NOMO-1 treated with dmso at 0.1 percent for 144 hours (cell line): ENCODE measurements at regions not wholly inside any gene's neighbourhood (a gene's known extent, or its start where the extent isn't known, plus 50 kb on each side); places are given as distances from the start of the nearest gene placed in this dataset.

ENCODE experiments used
- DNase-seq: peaks from one replicate; lab custom pipeline; 2025; ENCODE audit not compliant: unreplicated experiment; lab: John Stamatoyannopoulos, UW

GRCh38 chr19:27750391-27751043, 1462.4 kb downstream of the UQCRFS1 start:
- no peak for DNase-seq

- DNase-seq, result no peak
These were observed 1464.3 kb downstream of the UQCRFS1 start for GRCh38 chr19:27748551-27749152.

- no peak for DNase-seq
These were observed 1466.1 kb downstream of the UQCRFS1 start for GRCh38 chr19:27746691-27747380.

GRCh38 chr19:27745978-27746542, 1466.9 kb downstream of the UQCRFS1 start:
- no peak for DNase-seq

GRCh38 chr19:27744926-27745768, 1467.8 kb downstream of the UQCRFS1 start:
- DNase-seq, result no peak

- no peak for DNase-seq
These were observed 1470.9 kb downstream of the UQCRFS1 start for GRCh38 chr19:27742041-27742440.

GRCh38 chr19:27741236-27741635, 1471.7 kb downstream of the UQCRFS1 start:
- DNase-seq, result no peak

GRCh38 chr19:27740396-27740795, 1472.6 kb downstream of the UQCRFS1 start:
- DNase-seq, result no peak

GRCh38 chr19:27738569-27739193, 1474.3 kb downstream of the UQCRFS1 start:
- DNase-seq, result no peak

GRCh38 chr19:27736225-27736624, 1476.7 kb downstream of the UQCRFS1 start:
- no peak for DNase-seq

- no peak for DNase-seq
These were observed 1477.6 kb downstream of the UQCRFS1 start for GRCh38 chr19:27735314-27735713.

- no peak for DNase-seq
These were observed 1478.3 kb downstream of the UQCRFS1 start for GRCh38 chr19:27734496-27735220.

- DNase-seq, result no peak
These were observed 1479.2 kb downstream of the UQCRFS1 start for GRCh38 chr19:27733551-27734266.

- DNase-seq, result no peak
These were observed 1483.6 kb downstream of the UQCRFS1 start for GRCh38 chr19:27729332-27729731.

GRCh38 chr19:27722625-27723024, 1490.3 kb downstream of the UQCRFS1 start:
- no peak for DNase-seq

- DNase-seq, result no peak
These were observed 1492.8 kb downstream of the UQCRFS1 start for GRCh38 chr19:27720155-27720554.

- DNase-seq, result no peak
These were observed 1493.9 kb downstream of the UQCRFS1 start for GRCh38 chr19:27719034-27719433.

- DNase-seq, result no peak
These were observed 1494.7 kb downstream of the UQCRFS1 start for GRCh38 chr19:27718234-27718633.

GRCh38 chr19:27717825-27718224, 1495.1 kb downstream of the UQCRFS1 start:
- no peak for DNase-seq
